ENCODE measurements at regions not wholly inside any gene's neighbourhood (a gene's known extent, or its start where the extent isn't known, plus 50 kb on each side); places are given as distances from the start of the nearest gene placed in this dataset.

DNA sequence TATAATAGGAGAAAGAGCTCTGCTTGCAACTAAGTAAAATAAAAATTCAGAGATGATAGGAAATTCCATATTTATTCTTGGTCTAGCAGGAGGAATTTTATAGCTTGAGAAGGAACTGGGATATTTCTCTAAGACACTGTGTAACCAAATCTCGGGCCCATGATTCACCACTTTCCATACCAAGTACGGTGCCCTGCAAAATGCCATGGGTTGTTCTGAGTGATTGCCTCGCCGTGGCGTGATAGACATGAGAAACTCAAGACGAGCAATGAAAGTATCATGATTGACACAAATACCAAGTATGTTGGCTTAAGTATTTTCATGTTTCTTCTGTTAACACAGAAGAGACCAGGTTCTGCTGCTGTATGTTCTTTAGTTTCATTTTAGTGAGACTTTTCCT lies 167.2 kb downstream of the LMO4 start (continued):
- no peak for TF ChIP-seq SMAD4 (CRISPR knock-in tag; IDR thresholded peaks at IDR 0.05)
- TF ChIP-seq, protein P1, sequence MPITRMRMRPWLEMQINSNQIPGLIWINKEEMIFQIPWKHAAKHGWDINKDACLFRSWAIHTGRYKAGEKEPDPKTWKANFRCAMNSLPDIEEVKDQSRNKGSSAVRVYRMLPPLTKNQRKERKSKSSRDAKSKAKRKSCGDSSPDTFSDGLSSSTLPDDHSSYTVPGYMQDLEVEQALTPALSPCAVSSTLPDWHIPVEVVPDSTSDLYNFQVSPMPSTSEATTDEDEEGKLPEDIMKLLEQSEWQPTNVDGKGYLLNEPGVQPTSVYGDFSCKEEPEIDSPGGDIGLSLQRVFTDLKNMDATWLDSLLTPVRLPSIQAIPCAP (CRISPR knock-in tag; IDR thresholded peaks at IDR 0.05), result no peak

DNA sequence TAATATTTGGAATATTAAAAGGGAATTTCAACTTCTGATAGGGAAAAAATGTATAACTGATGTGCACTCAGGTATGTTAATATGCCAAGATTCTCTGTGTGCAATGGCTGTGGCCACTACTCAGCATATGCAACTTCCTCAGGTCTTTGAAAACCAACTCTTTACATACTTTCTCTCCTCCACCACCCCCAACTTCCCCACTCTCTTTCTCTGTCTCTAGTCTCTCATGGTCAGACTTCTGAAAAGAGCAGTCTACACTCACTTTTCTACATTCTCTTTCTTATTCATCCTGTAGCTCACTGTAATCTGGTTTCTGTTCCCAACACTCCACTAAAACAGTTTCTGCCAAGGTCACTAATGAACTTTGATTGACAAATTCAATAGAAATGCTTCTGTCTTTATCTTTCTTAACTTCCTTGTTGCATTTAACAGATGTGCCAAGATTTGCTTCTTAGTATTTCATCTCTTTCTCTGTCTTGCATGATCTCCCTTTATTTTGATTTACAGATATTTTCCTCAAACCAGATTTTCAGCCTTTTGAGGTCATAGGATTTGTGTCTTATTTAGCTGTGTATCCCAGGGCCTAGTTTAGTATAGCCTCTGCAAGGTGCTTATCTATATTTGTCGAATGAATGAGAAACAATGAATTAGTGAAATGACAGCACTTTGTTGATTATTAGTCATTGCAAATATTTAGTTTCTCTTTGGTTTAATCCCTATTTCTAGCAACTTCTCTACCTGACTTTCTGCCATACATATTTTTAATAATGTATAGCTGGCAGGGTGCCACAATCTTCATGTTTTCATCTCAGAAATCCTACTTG lies 168.9 kb downstream of the LMO4 start:
- H3K4me1 Mint-ChIP-seq, result peaks cover 6% of the 10 kb centered on the region
- no peak for ATAC-seq

DNA sequence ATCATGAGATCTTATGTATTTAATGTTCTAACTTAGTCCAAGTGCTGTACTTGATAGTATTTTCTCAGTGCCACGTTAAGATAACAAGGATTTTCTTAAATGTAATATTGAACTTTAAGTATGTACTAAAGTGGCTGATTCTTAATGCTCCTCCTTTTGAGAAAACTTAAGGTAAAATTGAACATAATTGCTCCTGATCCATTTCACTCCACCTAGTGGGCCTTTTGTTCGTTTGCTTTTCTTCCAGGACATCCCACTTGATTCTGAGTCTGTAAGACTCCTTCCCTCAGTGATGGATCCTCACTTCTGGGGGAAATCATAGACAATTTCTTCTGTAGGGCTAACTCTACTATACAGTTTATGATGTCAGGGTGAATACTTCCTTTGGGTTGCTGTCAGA lies 173.1 kb downstream of the LMO4 start:
- no peak for ATAC-seq
- CTCF ChIA-PET, result no interaction called here
- POLR2A ChIA-PET, result no interaction called here
- Mint-ChIP-seq H3K27ac (no peak overlapping the region), H3K36me3 (no peaks in the 10 kb centered on the region), H3K27me3 (ENCODE audit: low read depth) (no peaks in the 10 kb centered on the region), H3K4me1 (peaks cover 13% of the 10 kb centered on the region), H3K4me3 (no peak overlapping the region), H3K9me3 (peaks cover 10% of the 10 kb centered on the region)
- no peak for DNase-seq (ENCODE audit: low spot score)
- TF ChIP-seq, protein P2, sequence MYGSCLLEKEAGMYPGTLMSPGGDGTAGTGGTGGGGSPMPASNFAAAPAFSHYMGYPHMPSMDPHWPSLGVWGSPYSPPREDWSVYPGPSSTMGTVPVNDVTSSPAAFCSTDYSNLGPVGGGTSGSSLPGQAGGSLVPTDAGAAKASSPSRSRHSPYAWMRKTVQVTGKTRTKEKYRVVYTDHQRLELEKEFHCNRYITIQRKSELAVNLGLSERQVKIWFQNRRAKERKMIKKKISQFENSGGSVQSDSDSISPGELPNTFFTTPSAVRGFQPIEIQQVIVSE (CRISPR knock-in tag; IDR thresholded peaks at IDR 0.05; ENCODE audit: borderline replicate concordance), result no peak
- TF ChIP-seq FOXK1 (CRISPR knock-in tag; IDR thresholded peaks at IDR 0.05) (no peak), OVOL2 (CRISPR knock-in tag; IDR thresholded peaks at IDR 0.05; ENCODE audit: borderline replicate concordance) (no peak), IRF2 (CRISPR knock-in tag; IDR thresholded peaks at IDR 0.05; ENCODE audit: borderline replicate concordance, low read depth) (no peak), TEAD1 (CRISPR knock-in tag; IDR thresholded peaks at IDR 0.05) (no peak), MYBL2 (CRISPR knock-in tag; IDR thresholded peaks at IDR 0.05) (no peak), ZNF232 (CRISPR knock-in tag; IDR thresholded peaks at IDR 0.05) (no peak), ESRRA (CRISPR knock-in tag; IDR thresholded peaks at IDR 0.05; ENCODE audit: borderline replicate concordance) (no peak), RORB (CRISPR knock-in tag; IDR thresholded peaks at IDR 0.05) (no peak), NR1H2 (CRISPR knock-in tag; IDR thresholded peaks at IDR 0.05) (no peak)
- TF ChIP-seq, protein P3, sequence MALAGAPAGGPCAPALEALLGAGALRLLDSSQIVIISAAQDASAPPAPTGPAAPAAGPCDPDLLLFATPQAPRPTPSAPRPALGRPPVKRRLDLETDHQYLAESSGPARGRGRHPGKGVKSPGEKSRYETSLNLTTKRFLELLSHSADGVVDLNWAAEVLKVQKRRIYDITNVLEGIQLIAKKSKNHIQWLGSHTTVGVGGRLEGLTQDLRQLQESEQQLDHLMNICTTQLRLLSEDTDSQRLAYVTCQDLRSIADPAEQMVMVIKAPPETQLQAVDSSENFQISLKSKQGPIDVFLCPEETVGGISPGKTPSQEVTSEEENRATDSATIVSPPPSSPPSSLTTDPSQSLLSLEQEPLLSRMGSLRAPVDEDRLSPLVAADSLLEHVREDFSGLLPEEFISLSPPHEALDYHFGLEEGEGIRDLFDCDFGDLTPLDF (CRISPR knock-in tag; IDR thresholded peaks at IDR 0.05), result no peak
- TF ChIP-seq, protein P4, sequence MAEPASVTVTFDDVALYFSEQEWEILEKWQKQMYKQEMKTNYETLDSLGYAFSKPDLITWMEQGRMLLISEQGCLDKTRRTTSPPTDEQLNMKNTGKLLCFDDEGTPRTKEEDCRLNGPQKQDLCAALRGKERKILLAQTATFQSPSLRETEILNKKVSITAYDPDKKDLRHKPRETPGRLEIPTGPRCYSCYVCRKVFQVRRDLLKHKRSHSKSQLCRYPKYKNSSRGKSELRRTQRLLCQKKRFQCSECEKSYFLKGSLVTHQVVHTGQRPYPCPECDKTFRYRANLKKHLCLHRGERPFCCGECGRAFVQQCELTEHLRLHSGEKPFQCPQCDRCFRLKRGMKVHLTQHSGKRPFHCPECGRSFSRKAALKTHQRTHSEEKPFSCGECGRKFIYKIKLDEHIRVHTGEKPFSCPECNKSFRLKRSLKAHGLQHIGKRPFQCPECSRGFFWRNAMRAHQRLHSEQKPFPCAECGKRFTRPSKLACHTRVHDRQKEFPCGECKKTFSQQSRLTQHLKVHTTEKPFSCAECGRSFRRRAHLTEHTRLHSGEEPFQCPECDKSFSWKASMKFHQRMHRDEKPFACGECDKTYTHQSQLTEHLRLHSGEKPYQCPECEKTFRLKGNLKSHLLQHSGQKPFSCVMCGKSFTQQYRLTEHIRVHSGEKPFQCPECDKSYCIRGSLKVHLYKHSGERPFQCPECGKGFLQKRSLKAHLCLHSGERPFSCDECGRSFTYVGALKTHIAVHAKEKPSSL (CRISPR knock-in tag; conservative IDR thresholded peaks at IDR 0.05), result no peak
- TF ChIP-seq, protein P5, sequence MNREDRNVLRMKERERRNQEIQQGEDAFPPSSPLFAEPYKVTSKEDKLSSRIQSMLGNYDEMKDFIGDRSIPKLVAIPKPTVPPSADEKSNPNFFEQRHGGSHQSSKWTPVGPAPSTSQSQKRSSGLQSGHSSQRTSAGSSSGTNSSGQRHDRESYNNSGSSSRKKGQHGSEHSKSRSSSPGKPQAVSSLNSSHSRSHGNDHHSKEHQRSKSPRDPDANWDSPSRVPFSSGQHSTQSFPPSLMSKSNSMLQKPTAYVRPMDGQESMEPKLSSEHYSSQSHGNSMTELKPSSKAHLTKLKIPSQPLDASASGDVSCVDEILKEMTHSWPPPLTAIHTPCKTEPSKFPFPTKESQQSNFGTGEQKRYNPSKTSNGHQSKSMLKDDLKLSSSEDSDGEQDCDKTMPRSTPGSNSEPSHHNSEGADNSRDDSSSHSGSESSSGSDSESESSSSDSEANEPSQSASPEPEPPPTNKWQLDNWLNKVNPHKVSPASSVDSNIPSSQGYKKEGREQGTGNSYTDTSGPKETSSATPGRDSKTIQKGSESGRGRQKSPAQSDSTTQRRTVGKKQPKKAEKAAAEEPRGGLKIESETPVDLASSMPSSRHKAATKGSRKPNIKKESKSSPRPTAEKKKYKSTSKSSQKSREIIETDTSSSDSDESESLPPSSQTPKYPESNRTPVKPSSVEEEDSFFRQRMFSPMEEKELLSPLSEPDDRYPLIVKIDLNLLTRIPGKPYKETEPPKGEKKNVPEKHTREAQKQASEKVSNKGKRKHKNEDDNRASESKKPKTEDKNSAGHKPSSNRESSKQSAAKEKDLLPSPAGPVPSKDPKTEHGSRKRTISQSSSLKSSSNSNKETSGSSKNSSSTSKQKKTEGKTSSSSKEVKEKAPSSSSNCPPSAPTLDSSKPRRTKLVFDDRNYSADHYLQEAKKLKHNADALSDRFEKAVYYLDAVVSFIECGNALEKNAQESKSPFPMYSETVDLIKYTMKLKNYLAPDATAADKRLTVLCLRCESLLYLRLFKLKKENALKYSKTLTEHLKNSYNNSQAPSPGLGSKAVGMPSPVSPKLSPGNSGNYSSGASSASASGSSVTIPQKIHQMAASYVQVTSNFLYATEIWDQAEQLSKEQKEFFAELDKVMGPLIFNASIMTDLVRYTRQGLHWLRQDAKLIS (CRISPR knock-in tag; IDR thresholded peaks at IDR 0.05; ENCODE audit: borderline replicate concordance), result no peak
- TF ChIP-seq, protein P6, sequence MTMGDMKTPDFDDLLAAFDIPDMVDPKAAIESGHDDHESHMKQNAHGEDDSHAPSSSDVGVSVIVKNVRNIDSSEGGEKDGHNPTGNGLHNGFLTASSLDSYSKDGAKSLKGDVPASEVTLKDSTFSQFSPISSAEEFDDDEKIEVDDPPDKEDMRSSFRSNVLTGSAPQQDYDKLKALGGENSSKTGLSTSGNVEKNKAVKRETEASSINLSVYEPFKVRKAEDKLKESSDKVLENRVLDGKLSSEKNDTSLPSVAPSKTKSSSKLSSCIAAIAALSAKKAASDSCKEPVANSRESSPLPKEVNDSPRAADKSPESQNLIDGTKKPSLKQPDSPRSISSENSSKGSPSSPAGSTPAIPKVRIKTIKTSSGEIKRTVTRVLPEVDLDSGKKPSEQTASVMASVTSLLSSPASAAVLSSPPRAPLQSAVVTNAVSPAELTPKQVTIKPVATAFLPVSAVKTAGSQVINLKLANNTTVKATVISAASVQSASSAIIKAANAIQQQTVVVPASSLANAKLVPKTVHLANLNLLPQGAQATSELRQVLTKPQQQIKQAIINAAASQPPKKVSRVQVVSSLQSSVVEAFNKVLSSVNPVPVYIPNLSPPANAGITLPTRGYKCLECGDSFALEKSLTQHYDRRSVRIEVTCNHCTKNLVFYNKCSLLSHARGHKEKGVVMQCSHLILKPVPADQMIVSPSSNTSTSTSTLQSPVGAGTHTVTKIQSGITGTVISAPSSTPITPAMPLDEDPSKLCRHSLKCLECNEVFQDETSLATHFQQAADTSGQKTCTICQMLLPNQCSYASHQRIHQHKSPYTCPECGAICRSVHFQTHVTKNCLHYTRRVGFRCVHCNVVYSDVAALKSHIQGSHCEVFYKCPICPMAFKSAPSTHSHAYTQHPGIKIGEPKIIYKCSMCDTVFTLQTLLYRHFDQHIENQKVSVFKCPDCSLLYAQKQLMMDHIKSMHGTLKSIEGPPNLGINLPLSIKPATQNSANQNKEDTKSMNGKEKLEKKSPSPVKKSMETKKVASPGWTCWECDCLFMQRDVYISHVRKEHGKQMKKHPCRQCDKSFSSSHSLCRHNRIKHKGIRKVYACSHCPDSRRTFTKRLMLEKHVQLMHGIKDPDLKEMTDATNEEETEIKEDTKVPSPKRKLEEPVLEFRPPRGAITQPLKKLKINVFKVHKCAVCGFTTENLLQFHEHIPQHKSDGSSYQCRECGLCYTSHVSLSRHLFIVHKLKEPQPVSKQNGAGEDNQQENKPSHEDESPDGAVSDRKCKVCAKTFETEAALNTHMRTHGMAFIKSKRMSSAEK (CRISPR knock-in tag; IDR thresholded peaks at IDR 0.05; ENCODE audit: borderline replicate concordance), result no peak

More for the DNA sequence above, 168.9 kb downstream of the LMO4 start:
- Mint-ChIP-seq H3K4me3 (no peak overlapping the region), H3K27ac (no peak overlapping the region), H3K9me3 (peaks cover 1% of the 10 kb centered on the region), H3K27me3 (ENCODE audit: low read depth) (no peaks in the 10 kb centered on the region), H3K36me3 (no peaks in the 10 kb centered on the region)
- ChIA-PET POLR2A (no interaction called here), CTCF (no interaction called here)
- DNase-seq (ENCODE audit: low spot score), result no peak
- TF ChIP-seq, protein P7, sequence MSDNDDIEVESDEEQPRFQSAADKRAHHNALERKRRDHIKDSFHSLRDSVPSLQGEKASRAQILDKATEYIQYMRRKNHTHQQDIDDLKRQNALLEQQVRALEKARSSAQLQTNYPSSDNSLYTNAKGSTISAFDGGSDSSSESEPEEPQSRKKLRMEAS (CRISPR knock-in tag; IDR thresholded peaks at IDR 0.05), result no peak
- TF ChIP-seq MYBL2 (CRISPR knock-in tag; IDR thresholded peaks at IDR 0.05) (no peak), GRHL2 (CRISPR knock-in tag; IDR thresholded peaks at IDR 0.05; ENCODE audit: insufficient replicate concordance, severe bottlenecking) (no peak), KAT7 (CRISPR knock-in tag; IDR thresholded peaks at IDR 0.05; ENCODE audit: borderline replicate concordance) (no peak), ZNF232 (CRISPR knock-in tag; IDR thresholded peaks at IDR 0.05) (no peak), CREB1 (CRISPR knock-in tag; IDR thresholded peaks at IDR 0.05) (no peak)
